ENCODE measurements at regions not wholly inside any gene's neighbourhood (a gene's known extent, or its start where the extent isn't known, plus 50 kb on each side); places are given as distances from the start of the nearest gene placed in this dataset.

GRCh38 chr17:54259476-54259875, 436.7 kb downstream of the KIF2B start:
- Histone ChIP-seq H3K9me3 (ENCODE audit: control insufficient read depth, insufficient read depth, low read length) (peaks cover 6% of the 10 kb centered on the region), H3K4me3 (ENCODE audit: insufficient read depth, low read depth, low read length) (no peak overlapping the region), H2AK9ac (replicated peaks; ENCODE audit: low read depth, low read length, poor library complexity) (no peak overlapping the region), H3K56ac (ENCODE audit: extremely low read depth, insufficient read depth, low read length) (no peak overlapping the region), H2BK120ac (ENCODE audit: low read depth, low read length) (no peak overlapping the region), H3K9me1 (ENCODE audit: insufficient read depth, low read length) (no peaks in the 10 kb centered on the region), H4K91ac (ENCODE audit: insufficient read depth, low read depth, low read length) (no peak overlapping the region), H3K9ac (ENCODE audit: low read depth, low read length) (no peak overlapping the region), H3K23ac (ENCODE audit: low read depth, low read length) (no peak overlapping the region), H3K27me3 (ENCODE audit: control insufficient read depth, insufficient read depth, low read length) (no peaks in the 10 kb centered on the region), H3K4me2 (ENCODE audit: low read depth, low read length) (no peak overlapping the region), H2AFZ (replicated peaks; ENCODE audit: low read length, poor library complexity) (no peak overlapping the region), H3K18ac (ENCODE audit: low read depth, low read length) (no peak overlapping the region), H2AK5ac (ENCODE audit: low read depth, low read length) (no peak overlapping the region), H3K79me1 (ENCODE audit: low read depth in 1 of 2, low read length in 2 of 2) (no peaks in the 10 kb centered on the region), H3K14ac (replicated peaks; ENCODE audit: low read depth, low read length) (no peak overlapping the region), H4K20me1 (ENCODE audit: insufficient read depth, low read length) (no peaks in the 10 kb centered on the region), H3K4ac (ENCODE audit: low read depth, low read length) (no peak overlapping the region), H2BK15ac (ENCODE audit: low read depth, low read length) (no peak overlapping the region), H3K4me1 (ENCODE audit: control insufficient read depth, insufficient read depth, low read length) (no peaks in the 10 kb centered on the region), H3K36me3 (ENCODE audit: control insufficient read depth, insufficient read depth, low read length) (no peaks in the 10 kb centered on the region), H4K5ac (ENCODE audit: low read depth, low read length) (no peak overlapping the region), H2BK5ac (ENCODE audit: low read depth, low read length, poor library complexity, severe bottlenecking) (no peak overlapping the region), H4K8ac (ENCODE audit: low read depth in 2 of 2, low read length in 2 of 2) (no peak overlapping the region), H3K27ac (ENCODE audit: insufficient read depth, low read length) (no peak overlapping the region), H2BK20ac (ENCODE audit: low read depth, low read length) (no peak overlapping the region)
- ATAC-seq (ENCODE audit: low read depth) (no peak), DNase-seq (no peak)
- POLR2A ChIA-PET (ENCODE audit: unreplicated experiment): no interaction called here
- in situ Hi-C loops (cut with MboI; ENCODE audit: low sequenced_read_pairs): no loop called here
- dilution Hi-C loops (cut with HindIII; ENCODE audit: low sequenced_read_pairs, unreplicated experiment): no loop called here
- intact Hi-C loops (cut with micrococcal nuclease): no loop called here
- no peak for TF ChIP-seq RCOR1 (IDR thresholded peaks at IDR 0.05; ENCODE audit: insufficient replicate concordance, low read length)
- TF ChIP-seq SMC3 (IDR thresholded peaks at IDR 0.05; ENCODE audit: low read depth, low read length): no peak
- TF ChIP-seq CEBPB (IDR thresholded peaks at IDR 0.05; ENCODE audit: low read depth, low read length): no peak
- TF ChIP-seq CTCF (conservative IDR thresholded peaks at IDR 0.05; ENCODE audit: low read depth, low read length): no peak
- no peak for TF ChIP-seq POLR2A (IDR thresholded peaks at IDR 0.05; ENCODE audit: low read depth, low read length)
- no peak for TF ChIP-seq MAFK (IDR thresholded peaks at IDR 0.05; ENCODE audit: low read depth, low read length)
- no peak for TF ChIP-seq MAZ (IDR thresholded peaks at IDR 0.05; ENCODE audit: borderline replicate concordance, low read depth, low read length)
- TF ChIP-seq CHD1 (IDR thresholded peaks at IDR 0.05; ENCODE audit: low read depth, low read length): no peak
- TF ChIP-seq RFX5 (IDR thresholded peaks at IDR 0.05; ENCODE audit: low read depth, low read length): no peak
- no peak for TF ChIP-seq RAD21 (IDR thresholded peaks at IDR 0.05; ENCODE audit: low read length)
- TF ChIP-seq BHLHE40 (IDR thresholded peaks at IDR 0.05; ENCODE audit: low read depth, low read length): no peak
- no peak for TF ChIP-seq FOS (IDR thresholded peaks at IDR 0.05; ENCODE audit: low read depth, low read length)
- no TSS peak for BruUV-seq (replicated peaks)
- CTCF ChIA-PET: no interaction called here
- no CpG with 5 or more reads among the region's 4 CpGs for WGBS, 2 experiments (ENCODE audit: extremely low coverage in 2 of 2, insufficient read length in 1 of 2)

Measured in IMR-90 (cell line).